AG08396 (cell line): ENCODE measurements at regions not wholly inside any gene's neighbourhood (a gene's known extent, or its start where the extent isn't known, plus 50 kb on each side); places are given as distances from the start of the nearest gene placed in this dataset.

Experiments
- DNase-seq: peaks from one replicate; pipeline ENCODE4 v3.0.0; 2012; ENCODE audit warnings: low spot score, mixed read lengths

DNA sequence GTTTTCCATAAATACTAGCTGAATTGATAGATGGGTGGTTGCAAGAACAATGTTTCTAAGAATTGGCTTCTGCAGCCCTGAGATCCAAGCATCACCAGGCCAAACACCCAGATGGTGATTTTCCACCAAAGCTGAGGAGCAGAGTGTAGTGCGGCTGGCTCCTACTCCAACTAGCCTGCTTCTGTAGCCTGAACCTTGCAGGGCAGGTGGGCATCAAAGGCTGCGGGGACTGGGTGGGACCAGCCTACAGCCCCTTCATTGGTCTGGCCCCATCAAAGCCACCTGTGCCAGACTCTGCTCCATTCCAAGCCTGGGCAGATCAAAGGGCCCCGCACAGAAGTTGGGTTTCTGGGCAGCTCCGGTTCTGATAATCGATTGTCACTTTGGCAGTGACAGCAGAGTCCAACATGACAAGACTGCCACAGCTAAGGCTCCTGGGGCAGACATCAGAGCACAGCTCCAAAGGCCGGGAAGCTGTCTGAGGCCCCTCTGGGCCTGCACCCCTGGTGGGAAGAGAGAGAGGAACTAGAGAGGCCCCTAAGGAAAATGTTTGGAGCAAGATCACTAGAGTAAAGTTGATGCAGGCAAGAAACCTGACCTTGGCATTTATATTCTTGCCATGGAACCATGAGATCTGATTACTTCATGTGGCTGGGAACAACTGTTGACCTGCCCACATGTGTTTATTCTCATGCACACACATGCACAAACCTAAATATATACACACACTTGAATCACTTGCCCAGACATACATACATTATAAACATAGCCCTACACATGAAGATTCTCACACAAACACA lies 582.9 kb downstream of the INSC start:
- no peak for DNase-seq

DNA sequence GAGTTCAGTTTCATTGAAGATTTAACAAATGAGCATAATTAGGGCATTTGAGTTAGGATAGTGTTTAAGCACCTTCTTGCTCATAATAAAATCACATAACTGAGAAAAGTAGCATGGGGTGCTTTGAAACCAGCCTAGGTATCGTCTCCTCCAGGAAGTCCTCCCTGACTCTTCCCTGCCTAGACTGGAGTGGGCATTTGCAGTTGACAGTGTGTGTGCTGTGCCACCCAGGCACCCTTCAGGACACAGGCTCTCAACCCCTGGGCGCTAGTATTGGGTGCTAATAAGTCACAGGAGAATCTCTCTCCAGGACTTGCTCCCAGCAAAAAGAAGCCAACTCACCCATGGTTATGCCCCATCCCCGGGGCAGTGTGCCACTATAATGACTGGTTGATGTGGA lies 584.1 kb downstream of the INSC start:
- DNase-seq, result no peak

DNA sequence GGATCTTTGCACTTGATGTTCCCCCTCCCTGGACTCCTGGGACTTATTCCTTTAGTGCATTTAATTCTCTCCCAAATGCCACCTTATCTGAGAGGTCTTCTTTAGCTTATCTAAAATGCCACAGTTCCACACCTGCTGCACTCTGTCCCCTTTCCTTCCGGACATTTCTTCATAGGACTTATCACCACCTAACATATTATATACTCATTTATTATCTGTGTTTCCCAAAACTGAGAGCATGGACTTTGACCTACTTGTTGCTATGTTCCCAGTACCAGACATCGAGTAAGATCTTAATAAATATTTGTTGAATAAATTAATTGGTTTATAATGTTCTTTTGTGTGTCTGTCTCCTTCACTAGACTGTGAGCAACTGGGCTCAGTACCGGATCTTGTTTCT lies 585.3 kb downstream of the INSC start:
- DNase-seq, result no peak

DNA sequence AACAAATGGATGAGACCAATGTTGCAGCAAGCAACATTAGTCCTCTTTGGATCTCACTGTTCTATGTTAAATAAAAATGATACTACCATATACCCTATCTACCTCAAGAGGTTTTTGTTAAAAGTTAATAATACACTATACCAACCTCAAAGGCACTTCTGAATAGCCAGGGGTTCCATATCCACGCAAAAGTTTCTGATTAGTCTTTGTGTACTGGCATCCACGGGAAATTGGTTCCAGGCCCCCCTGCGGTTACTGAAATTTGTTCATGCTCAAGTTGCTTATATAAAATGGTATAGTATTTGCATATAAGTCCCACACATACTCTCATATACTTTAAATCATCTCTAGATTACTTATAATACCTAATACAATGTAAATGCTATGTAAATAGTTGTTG lies 585.7 kb downstream of the INSC start:
- DNase-seq, result no peak

DNA sequence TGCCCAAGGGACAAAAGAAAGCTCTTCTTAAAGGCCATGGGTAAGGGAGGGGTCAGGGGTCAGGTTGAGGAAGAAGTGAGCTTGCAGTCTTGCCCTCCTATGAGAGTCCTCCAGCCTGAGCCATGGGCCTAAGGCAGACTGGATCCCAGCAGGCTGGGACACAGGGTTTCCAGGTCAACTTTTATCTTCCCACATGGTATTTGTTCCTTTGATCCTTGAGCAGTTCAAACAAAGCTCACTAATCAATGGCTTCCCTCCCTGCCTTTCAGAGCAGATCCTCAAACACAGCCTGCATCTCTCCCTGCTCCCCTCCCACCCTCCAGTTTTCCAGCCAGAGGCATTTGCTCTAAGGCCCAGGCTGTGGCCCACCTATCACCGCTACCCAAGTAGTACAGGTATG lies 589.3 kb downstream of the INSC start:
- no peak for DNase-seq

DNA sequence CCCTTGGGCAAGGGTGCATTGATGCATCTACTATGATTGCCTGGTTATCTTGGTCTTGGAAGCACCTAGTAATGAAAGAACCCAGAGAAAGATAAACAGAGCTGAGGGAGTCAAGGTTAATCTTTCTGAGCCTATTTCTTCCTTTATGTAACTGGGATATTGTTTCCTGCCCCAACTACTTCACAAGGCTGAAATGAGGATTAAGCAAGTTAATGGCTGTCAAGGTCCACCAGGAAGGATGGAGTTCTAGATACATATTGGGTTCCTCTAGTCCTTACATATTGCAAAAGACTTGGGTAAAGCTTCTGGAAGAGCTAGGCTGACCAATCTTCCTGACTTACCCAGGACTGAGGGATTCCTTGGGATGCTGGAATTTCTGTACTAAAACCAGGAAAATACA lies 589.8 kb downstream of the INSC start:
- no peak for DNase-seq

DNA sequence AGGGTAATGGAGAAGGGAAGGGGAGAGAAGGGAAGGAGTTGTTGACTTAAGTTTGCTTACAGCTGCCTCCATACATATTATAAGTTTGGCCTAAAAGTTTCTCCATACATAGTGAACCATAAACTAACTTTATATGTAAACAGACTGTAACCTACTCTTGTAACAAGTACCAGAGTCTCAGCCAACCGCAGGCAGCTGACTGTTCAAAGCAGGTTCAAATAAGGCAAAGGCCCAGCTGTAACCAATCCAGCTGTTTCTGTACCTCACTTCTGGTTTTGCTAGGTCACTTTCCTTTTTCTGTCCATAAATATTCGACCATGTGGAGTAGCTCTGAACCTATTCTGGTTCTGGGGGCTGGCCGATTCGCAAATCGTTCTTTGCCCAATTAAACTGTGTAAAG lies 591.2 kb downstream of the INSC start:
- no peak for DNase-seq

DNA sequence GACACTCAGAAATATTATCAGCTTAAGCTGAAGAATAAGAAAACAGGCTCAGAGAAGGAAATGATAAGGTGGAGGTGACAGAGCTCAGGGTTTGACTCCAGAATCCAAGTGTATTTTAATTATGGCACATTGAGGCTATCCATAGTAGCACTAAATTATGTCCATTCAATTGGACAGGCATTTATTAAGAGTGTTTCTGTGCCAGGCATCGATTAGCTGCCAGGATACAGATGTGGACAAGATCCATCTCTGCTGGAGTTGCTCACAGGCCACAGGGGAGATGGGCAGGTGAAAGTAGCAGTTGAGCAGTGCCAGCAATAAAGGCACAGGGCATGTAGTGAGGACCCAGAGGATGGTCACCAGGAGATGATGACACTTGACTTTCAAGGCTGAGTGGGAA lies 592.5 kb downstream of the INSC start:
- no peak for DNase-seq

DNA sequence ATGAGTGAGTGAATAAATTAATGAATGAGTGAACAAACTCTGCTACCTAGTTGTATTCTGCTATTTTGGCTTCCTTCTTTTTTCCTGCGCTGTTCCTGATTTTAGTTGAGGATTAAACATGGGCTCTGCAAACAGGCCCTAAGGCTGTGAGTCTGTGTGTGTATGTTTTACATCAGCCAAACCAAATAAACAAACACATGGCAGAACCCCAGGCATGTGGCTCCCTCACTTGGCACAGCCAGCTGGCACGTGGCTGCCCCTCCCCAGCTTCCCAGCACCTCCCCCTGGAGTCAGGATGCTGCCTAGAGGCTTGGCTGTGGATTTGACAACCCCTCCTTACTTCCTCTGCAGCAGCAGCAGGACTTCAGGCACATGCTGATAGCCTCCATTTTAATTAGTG lies 593.2 kb downstream of the INSC start:
- DNase-seq, result peak; percentile 70

DNA sequence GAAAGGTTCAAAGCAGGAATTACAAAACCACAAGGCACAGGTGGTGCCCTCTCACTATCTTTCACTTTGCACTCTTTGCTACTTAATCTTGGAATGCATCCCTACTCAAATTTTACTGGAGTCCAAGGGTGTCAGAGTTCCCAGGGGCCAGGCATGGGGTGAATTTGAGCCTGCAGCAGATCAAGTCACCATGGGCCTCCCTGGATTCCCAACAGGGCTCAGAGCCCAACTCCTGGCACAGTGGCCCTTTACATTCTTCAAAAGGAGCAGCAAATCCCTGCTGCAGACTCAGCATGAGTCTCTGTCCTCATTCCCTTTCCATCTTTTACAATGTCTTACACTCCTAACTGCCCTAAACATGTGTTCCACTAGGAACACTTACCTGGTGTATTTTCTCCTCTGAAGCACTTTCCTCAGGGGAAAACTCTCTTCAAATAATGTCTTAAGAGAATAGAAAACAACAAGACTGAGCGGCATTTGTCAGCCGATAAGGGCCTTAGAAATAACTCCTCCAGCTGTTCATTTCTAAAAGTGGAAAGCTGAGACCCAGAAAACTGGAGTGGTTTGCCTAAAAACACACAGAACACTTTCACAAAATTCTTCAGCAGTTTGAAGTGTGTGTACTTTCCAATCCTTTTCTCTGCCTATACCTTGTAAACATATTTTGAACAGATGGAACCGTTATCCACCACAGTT lies 596.0 kb downstream of the INSC start:
- DNase-seq, result no peak

DNA sequence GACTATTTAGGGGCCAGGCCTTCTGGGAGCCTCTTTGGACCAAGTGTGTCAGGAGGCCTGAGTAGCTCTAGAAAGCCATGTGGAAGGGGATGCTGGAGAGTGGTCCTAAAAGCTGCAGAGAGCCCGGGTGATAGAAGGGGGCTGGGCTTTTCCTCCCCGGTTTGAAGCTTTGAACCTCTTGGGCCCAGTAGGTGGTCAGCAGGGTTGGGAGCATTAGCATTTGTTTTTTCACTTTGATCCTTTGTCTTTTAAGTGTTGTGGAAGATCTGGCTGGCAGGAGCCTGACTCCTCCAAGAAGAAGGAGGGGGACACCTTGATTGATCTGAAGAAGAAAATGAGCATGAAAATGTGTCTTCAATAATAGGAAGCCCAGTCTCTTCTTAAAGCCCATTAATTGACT lies 596.6 kb downstream of the INSC start:
- no peak for DNase-seq

DNA sequence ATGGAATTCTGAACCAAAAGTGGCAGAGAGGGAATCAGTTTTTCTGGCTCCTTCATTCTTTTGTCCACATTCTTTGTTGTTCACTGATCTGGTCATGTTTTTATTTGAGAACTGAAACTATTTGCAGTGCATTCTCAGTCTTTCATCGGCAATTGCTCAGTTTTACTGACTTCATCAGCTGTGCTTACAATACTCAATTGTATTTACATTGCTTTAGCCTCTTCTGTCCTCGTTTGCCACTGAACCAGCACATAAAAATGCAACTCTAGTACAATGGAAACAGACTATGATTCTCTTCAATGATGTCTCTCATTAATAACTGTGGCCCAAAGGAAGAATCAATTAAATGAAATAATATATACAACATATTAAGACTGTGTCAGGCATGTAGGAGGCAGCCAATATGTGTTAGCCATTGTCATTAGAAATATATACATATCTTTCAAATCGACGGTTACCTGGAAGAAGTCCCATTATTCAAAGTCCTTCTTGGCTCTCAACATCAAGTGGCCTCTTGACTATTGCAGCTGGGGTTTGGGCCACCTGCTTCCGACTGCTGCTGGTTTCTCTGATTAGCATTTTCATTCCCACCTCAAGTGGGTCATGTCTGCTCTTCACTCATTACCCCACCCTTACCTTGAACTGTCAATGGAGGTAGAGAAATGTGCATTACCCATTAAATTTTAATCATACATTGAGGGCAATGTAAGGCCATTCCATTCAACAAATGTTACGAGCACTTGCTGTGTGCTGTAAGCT lies 600.1 kb downstream of the INSC start:
- DNase-seq, result no peak

DNA sequence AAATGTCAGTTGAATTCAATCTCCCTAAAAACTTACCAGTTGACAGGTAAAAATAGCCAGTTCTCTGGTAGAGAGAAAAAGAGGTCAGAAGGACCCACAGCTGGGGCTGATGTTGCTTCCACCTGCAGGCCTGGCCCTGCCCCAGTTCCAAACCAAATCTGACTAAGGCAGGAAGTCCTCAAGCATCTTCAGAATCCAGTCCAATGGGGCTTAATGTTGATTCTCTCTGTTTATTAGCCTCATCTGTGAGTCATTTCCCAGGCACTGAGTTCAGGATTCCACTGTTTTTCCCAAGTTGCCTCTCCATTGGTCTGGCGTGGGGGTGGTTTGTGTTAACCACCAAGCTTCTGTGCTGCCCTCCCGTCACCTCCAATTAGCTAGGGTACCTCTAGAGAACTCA lies 601.8 kb downstream of the INSC start:
- DNase-seq, result peak; percentile 18

DNA sequence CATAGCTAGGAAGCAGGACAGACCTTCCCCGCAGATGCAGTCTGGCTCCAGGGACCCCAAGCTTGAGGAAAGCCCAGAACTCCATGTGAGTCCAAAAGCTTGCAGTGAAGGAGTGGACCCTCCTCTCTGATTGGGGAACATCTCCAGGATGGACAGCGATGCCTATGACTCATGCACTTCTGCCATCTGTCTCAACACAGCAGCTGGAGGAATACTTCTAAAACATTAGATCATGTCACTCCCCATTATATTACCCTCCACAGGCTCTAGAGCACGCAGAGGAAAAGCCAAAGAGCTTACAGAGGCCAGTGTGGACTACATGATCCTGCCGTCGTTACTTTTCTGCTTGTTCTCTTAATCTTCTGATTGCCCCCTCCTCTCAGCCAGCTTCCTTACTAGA lies 605.7 kb downstream of the INSC start:
- DNase-seq, result no peak

DNA sequence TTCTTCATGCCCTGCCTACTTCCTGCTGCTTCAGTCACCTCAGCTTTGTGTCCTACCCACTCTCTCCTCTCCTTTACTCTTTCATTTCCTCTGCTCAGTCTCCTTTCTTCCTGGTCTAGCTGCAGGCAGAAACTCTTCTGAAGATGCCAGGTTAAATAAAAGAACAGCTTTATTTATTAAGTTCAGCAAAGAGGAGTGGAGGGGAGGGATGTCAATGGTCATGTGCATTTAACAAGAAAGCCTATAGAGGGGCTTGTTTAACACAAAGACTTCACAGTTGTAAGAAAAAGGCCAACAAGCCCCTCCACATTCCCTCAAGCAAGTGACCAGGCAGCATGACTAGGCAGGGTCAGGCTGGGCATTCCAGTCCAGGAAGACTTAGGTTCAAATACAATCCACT lies 609.2 kb downstream of the INSC start:
- no peak for DNase-seq

DNA sequence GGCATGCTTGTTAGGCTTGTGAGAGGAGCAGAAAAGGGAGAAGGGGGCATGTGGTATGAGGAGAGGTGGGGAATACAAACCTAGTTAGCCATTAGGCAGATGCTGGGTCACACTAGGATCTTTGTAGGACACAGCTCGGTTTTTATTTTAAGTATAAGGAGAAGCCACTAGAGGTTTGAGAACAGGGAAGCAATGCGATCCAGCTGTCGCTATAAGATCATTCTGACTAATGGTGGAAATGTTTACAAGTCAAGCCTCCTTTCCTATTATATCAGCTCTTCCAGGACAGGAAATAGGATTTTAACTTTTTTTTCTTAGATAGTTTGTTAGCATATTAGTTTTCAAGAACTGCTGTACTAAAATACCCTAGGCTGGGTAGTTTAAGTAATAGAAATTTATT lies 609.9 kb downstream of the INSC start:
- no peak for DNase-seq

DNA sequence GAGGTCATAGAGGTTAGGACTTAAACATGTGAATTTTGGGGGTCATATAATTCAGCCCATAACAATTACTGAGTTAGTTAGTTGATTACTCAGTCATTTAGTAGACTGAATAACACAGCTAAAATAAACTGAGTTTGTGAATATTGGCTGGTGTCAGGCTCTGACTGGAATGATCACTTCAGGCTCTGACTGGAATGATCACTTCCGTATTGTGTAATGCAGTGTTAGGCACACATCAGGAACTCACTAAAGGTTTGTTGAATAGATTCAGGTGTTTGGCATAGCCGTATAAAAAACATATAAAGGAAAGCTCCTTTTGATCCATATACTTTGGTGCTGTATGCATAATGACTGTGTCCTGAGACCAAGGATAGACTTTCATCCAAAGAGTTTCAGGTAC lies 610.5 kb downstream of the INSC start:
- no peak for DNase-seq

DNA sequence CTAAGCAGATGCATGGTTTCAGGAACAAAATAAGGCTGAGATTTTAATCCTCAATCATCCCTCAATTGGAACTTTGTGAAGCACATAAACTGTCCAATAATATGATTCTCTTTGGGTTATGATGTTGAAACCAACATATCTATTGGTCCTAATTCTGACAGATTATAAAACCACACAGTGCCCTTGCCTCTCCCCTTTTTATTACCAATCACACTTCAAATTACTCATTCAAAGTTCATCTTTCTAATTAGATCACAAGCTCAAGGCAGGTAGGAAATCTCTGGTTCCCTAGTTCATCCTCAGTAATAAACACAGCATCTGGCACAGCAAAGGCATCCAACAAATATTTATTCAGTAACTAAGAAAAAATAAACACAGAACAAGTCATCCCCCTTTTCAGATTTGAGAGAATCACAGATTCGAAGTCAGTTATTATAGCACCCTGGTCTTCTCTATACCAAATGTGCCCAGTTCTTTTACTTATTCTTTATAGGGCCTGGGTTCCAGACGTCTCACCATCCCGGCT lies 611.6 kb downstream of the INSC start:
- DNase-seq, result no peak

DNA sequence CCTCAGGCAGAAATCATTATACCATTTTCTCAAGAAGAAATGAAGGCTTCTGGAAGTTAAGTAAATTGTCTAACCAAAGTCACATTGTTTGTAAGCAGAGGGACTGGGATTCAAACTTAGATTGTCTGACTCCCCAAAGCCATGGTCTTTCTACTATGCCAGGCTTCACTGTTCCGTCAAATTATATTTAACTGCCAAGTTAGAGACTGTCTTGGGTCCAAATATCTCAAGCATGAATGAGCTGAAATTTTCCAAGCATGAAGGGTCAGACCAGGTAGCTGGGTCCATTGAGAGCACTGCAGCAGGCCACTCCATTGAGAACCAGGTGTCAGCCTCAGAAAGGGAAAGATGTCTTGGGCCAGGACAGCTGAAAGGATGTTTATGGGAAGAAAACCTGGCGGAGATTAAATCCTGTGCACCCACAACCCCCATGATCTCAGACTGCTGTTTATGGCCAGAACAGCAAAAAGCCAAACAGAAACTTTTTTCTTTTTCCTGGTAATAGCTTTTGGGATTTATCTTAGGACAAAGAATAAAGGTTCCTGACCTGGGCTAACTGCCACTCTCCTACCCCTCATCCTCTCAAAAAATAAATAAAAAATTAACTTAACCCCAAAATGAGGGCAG lies 612.3 kb downstream of the INSC start:
- DNase-seq, result no peak

DNA sequence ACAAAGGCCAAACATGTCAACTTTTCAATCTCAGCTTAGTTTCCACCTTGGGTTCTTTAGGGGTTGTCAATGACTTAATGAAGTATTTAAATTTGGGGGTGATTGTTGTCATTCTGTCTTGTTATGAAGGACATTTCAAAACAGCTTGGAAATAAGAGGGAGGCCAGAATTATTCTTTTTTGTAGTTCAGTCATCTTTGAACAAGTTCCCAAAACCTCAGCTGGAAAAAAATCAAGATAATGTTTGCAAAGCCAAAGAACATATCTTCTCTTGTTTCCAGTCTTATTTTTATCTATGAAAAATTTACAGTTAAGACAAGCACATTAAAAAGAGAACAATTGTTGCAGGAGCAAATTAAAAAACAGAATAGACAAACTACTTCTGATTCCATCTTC lies 612.8 kb downstream of the INSC start:
- no peak for DNase-seq

DNA sequence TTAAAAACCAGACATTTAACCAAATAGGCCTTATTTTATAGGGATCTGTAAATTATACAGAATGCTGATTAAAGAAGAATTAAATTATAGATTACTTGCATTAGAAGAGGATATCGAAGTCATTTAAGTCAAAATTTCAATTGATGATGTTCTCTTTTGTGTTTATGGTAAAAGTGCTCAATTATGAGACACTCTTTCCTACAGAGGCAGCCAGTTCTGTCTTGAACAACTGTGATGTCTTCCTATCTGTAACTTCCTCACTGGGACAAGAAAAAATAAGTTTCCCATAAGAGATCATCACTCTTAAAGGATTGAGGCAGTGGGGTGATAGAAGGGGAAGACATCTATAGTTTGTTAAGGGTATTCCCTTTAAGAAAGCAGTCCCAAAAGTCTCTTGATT lies 613.5 kb downstream of the INSC start:
- no peak for DNase-seq

DNA sequence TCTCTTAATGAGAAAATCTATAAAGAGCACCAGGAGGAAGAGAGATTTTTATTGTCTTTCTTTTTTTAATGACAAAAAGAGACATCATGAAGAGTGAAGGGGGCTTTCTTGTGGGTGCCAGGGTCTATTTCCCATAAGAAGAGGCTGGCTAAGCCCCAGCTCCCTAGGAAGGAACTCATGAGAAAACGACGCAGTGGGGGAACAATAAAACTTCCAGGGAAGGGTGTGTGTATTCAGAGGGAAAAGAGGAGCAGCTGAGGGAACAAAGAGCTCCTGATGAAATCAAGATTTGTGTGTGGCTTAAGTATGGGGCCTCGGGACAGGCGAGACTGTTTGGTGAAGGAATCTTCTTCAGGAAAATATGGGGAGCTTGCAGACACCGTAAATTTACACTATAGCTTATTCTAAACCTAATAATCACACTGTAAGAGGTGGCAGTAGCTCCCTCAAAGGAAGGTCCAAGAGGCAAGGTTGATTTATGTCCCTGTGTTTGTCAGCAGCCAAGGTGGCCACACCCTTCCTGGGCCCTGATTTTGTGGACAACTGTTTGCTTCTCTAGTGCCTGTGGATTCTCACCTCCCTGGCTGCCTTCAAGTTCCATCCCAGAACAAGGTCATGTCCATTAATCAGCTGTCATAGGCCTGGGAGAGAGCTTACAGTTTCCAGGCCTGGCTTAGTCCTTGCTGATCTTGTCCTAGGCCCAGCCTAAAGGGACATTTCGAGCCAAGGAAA lies 615.7 kb downstream of the INSC start:
- DNase-seq, result no peak
